PC-3 (cell line): ENCODE measurements at regions not wholly inside any gene's neighbourhood (a gene's known extent, or its start where the extent isn't known, plus 50 kb on each side); places are given as distances from the start of the nearest gene placed in this dataset.

Source experiments
- ATAC-seq: fragments of 200-7000 bp; cut with Tn5 transposase; 2 replicates; pipeline ENCODE4 v1.9.1; 2020; ENCODE audit warnings: mild to moderate bottlenecking, moderate library complexity
- BruUV-seq: library from RNA; stranded (reverse); fragments of 400-500 nt; replicated peaks from 2 replicates; lab custom pipeline; 2021; lab: Mats Ljungman, UMichigan
- CTCF ChIA-PET: fragments of 300-600 bp; sonication (Branson Sonifier 250); formaldehyde crosslinking; loops from one replicate; lab custom pipeline; 2022; ENCODE audit warnings: antibody characterized with exemption; lab: Charles Lee
- POLR2A ChIA-PET: fragments of 300-600 bp; sonication (Branson Sonifier 250); formaldehyde crosslinking; loops from one replicate; lab custom pipeline; 2022; ENCODE audit warnings: antibody characterized with exemption; ENCODE audit not compliant: unreplicated experiment; lab: Charles Lee
- DNase-seq: peaks from one replicate; pipeline ENCODE4 v3.0.0-alpha.2; 2015
- H2AFZ ChIP-seq: fragments of 300-600 bp; sonication (generic); 2 replicates; pipeline ENCODE4 v1.6.0; 2016; ENCODE audit warnings: antibody characterized with exemption, low read length
- H3F3A ChIP-seq: fragments of 300-600 bp; sonication (generic); one replicate; pipeline ENCODE4 v1.6.0; 2017; ENCODE audit warnings: antibody characterized with exemption, low read length, control low read depth, mild to moderate bottlenecking; ENCODE audit not compliant: unreplicated experiment
- H3K27ac ChIP-seq: fragments of 300-600 bp; sonication (generic); 2 replicates; pipeline ENCODE4 v1.5.1; 2016; ENCODE audit warnings: mild to moderate bottlenecking, low read length
- H3K27me3 ChIP-seq: fragments of 300-600 bp; sonication (generic); 2 replicates; pipeline ENCODE4 v1.6.1; 2016; ENCODE audit warnings: low read length, mixed read lengths
- H3K36me3 ChIP-seq: fragments of 300-600 bp; sonication (generic); 2 replicates; pipeline ENCODE4 v1.6.1; 2016; ENCODE audit warnings: low read depth, mixed run types, low read length, mixed read lengths
- H3K4me1 ChIP-seq: fragments of 300-600 bp; sonication (generic); 2 replicates; pipeline ENCODE4 v1.5.1; 2016; ENCODE audit warnings: low read length; ENCODE audit not compliant: insufficient read depth
- H3K4me2 ChIP-seq: fragments of 300-600 bp; sonication (generic); 2 replicates; pipeline ENCODE4 v1.6.0; 2016; ENCODE audit warnings: low read length
- H3K4me3 ChIP-seq: fragments of 300-600 bp; sonication (generic); 2 replicates; pipeline ENCODE4 v1.5.1; 2016; ENCODE audit warnings: mild to moderate bottlenecking, low read length, mixed read lengths
- H3K79me2 ChIP-seq: fragments of 300-600 bp; sonication (generic); 2 replicates; pipeline ENCODE4 v1.6.1; 2017; ENCODE audit warnings: low read length, mixed read lengths
- H3K9ac ChIP-seq: fragments of 300-600 bp; sonication (generic); 2 replicates; pipeline ENCODE4 v1.6.0; 2016; ENCODE audit warnings: mild to moderate bottlenecking, low read length
- H3K9me2 ChIP-seq: fragments of 300-600 bp; sonication (generic); replicated peaks from 2 replicates; pipeline ENCODE4 v1.6.1; 2016; ENCODE audit warnings: mixed run types, low read length, mixed read lengths
- H3K9me3 ChIP-seq: fragments of 300-600 bp; sonication (generic); 2 replicates; pipeline ENCODE4 v1.6.1; 2016; ENCODE audit warnings: low read length, mixed read lengths
- H4K20me1 ChIP-seq: fragments of 300-600 bp; sonication (generic); 2 replicates; pipeline ENCODE4 v1.6.1; 2016; ENCODE audit warnings: low read length, mixed read lengths
- CTCF ChIP-seq: fragments of 300-600 bp; sonication (generic); conservative IDR thresholded peaks from 2 replicates; pipeline ENCODE4 v1.5.1; 2017; ENCODE audit warnings: antibody characterized with exemption, low read depth, mild to moderate bottlenecking, low read length
- EZH2 ChIP-seq: fragments of 300-600 bp; sonication (generic); IDR thresholded peaks from one replicate; pipeline ENCODE4 v1.6.1; 2017; ENCODE audit warnings: antibody characterized with exemption, mild to moderate bottlenecking, low read length; ENCODE audit not compliant: unreplicated experiment
- EZH2phosphoT487 ChIP-seq: fragments of 300-600 bp; sonication (generic); IDR thresholded peaks from 2 replicates; pipeline ENCODE4 v1.6.1; 2018; ENCODE audit warnings: mild to moderate bottlenecking, antibody characterized with exemption, low read length, borderline replicate concordance
- intact Hi-C: fragments of 100-400 bp; cut with micrococcal nuclease; formaldehyde crosslinking; loops from 2 replicates; pipeline ENCODE4 v1.9.0; 2023

DNA sequence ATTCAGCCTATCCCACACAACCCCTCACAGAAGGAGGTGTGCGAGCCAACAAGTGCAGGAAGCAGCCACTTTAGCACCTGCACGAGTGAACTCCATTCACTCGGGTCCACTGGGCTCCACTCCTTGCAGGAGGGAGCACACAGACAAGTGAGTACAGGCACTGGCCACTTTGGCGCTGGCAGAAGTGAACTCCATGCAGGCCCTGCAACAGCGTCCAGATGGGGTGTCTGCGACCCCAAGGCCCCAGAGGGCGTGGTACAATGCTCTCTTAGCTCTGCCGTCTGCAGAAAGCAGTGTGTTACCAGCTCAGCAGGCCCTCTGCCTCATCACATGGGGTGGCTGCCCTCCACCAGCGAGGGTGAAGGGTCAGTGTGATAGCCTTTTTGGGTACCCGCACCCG is 388.0 kb upstream of the CNTN4 start:
- Histone ChIP-seq H3K9ac (no peak overlapping the region), H3K9me2 (no peaks in the 10 kb centered on the region), H3K4me3 (no peak overlapping the region), H3K4me2 (no peak overlapping the region), H3K27me3 (no peaks in the 10 kb centered on the region), H3K9me3 (peaks cover 8% of the 10 kb centered on the region; the same call in 1 of the 2 replicates), H3F3A (no peaks in the 10 kb centered on the region), H3K79me2 (no peaks in the 10 kb centered on the region), H4K20me1 (no peaks in the 10 kb centered on the region), H3K27ac (no peak overlapping the region), H3K36me3 (no peaks in the 10 kb centered on the region), H2AFZ (no peak overlapping the region), H3K4me1 (no peaks in the 10 kb centered on the region)
- ATAC-seq (no peak), DNase-seq (no peak)
- CTCF ChIA-PET = no interaction called here
- intact Hi-C loops = no loop called here
- POLR2A ChIA-PET = no interaction called here
- no TSS peak for BruUV-seq
- TF ChIP-seq EZH2phosphoT487 = no peak
- no peak for TF ChIP-seq EZH2
- no peak for TF ChIP-seq CTCF

DNA sequence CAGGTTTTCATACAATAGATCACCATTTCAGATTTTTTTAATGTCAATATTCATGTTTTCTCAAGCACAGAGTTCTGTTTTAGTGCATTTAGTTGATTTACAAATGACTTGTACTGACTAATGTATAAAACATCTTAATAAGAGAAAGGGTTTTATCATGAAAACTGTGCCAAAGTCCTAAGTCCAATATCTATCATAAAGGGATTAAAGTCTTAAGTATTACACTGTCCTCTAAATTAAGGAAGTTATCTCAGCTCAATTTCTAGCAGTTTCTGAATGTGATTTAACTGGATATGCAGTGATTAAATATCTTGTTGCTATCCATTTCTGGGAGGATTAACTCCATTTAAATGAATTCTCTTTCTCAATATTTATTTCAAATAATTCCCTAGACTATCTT is 381.1 kb upstream of the CNTN4 start:
- intact Hi-C loops = no loop called here
- ATAC-seq = no peak
- POLR2A ChIA-PET = no interaction called here
- Histone ChIP-seq H4K20me1 (no peaks in the 10 kb centered on the region), H3K4me1 (no peaks in the 10 kb centered on the region), H3K79me2 (no peaks in the 10 kb centered on the region), H3K4me3 (no peak overlapping the region), H3K27me3 (no peaks in the 10 kb centered on the region), H2AFZ (no peak overlapping the region), H3K9me3 (peaks cover 28% of the 10 kb centered on the region; the same call in 1 of the 2 replicates), H3K27ac (no peak overlapping the region), H3K4me2 (no peak overlapping the region), H3K36me3 (no peaks in the 10 kb centered on the region), H3K9ac (no peak overlapping the region), H3K9me2 (no peaks in the 10 kb centered on the region), H3F3A (no peaks in the 10 kb centered on the region)
- CTCF ChIA-PET = no interaction called here
- no peak for TF ChIP-seq CTCF
- TF ChIP-seq EZH2 = no peak
- no peak for TF ChIP-seq EZH2phosphoT487
- no peak for DNase-seq
- BruUV-seq = no TSS peak

GRCh38 chr3:1723726-1724125 is 374.9 kb upstream of the CNTN4 start:
- POLR2A ChIA-PET = no interaction called here
- Histone ChIP-seq H3K27me3 (no peaks in the 10 kb centered on the region), H3K9me3 (peaks cover 22% of the 10 kb centered on the region; the same call in 1 of the 2 replicates), H3K9me2 (no peaks in the 10 kb centered on the region), H3K27ac (no peak overlapping the region), H3K4me3 (no peak overlapping the region), H3F3A (no peaks in the 10 kb centered on the region), H3K4me1 (no peaks in the 10 kb centered on the region), H3K4me2 (no peak overlapping the region), H2AFZ (no peak overlapping the region), H3K9ac (no peak overlapping the region), H3K79me2 (no peaks in the 10 kb centered on the region), H3K36me3 (no peaks in the 10 kb centered on the region), H4K20me1 (no peaks in the 10 kb centered on the region)
- TF ChIP-seq EZH2 = no peak
- no peak for TF ChIP-seq EZH2phosphoT487
- TF ChIP-seq CTCF = no peak
- DNase-seq (no peak), ATAC-seq (no peak)
- CTCF ChIA-PET = no interaction called here
- intact Hi-C loops = no loop called here
- no TSS peak for BruUV-seq
